GM20000 (cell line): ENCODE measurements at regions not wholly inside any gene's neighbourhood (a gene's known extent, or its start where the extent isn't known, plus 50 kb on each side); places are given as distances from the start of the nearest gene placed in this dataset.

Experiments
- DNase-seq: peaks from one replicate; pipeline ENCODE4 v3.0.0; 2012; ENCODE audit warnings: low spot score
- TF ChIP-seq, protein P1 (sequence below): IDR thresholded peaks from 2 replicates; pipeline ENCODE4 v1.5.1; 2012; ENCODE audit warnings: mild to moderate bottlenecking, control low read depth; ENCODE audit errors: extremely low read depth, missing control alignments

DNA sequence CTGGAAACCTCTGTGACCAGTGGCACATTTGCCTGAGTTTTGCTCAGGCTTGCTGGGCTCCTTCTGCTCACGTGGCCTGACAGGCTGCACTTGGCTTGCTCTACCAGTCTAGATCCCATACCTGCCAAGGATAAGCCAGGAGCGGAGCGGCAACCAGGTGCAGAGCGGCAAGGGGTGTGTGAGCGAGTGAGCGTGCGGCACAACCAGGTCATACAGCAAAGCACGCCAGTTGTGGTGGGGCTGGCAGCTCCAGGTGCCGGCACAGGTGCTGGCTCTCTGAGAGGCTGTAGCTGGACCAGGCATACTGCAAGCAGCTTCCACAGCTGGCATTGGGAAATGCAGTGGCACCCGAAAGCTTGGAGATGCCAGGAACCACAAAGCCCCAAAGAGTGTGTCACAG, 1495.1 kb downstream of the PCDH7 start:
- TF ChIP-seq, protein P1, sequence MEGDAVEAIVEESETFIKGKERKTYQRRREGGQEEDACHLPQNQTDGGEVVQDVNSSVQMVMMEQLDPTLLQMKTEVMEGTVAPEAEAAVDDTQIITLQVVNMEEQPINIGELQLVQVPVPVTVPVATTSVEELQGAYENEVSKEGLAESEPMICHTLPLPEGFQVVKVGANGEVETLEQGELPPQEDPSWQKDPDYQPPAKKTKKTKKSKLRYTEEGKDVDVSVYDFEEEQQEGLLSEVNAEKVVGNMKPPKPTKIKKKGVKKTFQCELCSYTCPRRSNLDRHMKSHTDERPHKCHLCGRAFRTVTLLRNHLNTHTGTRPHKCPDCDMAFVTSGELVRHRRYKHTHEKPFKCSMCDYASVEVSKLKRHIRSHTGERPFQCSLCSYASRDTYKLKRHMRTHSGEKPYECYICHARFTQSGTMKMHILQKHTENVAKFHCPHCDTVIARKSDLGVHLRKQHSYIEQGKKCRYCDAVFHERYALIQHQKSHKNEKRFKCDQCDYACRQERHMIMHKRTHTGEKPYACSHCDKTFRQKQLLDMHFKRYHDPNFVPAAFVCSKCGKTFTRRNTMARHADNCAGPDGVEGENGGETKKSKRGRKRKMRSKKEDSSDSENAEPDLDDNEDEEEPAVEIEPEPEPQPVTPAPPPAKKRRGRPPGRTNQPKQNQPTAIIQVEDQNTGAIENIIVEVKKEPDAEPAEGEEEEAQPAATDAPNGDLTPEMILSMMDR: no peak
- no peak for DNase-seq

DNA sequence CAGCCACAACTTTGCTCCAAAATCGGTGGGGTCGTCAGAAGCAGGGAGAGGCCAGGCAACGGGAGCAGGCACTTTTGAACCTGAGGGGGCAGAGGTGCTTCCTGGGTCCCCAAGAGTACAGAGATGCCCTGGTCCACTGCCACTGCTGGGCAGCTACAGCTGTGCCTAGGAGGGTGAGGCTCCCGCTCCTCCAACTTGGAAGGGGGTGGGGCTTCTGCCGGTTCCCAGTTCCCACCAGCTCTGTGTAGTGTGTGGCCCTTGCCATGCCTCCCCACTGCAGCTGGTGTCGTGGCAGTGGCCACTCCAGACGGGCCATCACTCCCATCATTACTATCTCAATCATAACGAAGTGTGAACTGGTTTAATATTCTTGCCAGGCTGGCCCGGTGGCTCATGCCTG, 1496.3 kb downstream of the PCDH7 start:
- TF ChIP-seq, protein P1: no peak
- DNase-seq: no peak

- no peak for DNase-seq
- TF ChIP-seq, protein P1: no peak
These were observed 1499.3 kb downstream of the PCDH7 start for GRCh38 chr4:32219306-32220075.

- TF ChIP-seq, protein P1: no peak
- DNase-seq: no peak
These were observed 1506.0 kb downstream of the PCDH7 start for GRCh38 chr4:32226204-32226603.

DNA sequence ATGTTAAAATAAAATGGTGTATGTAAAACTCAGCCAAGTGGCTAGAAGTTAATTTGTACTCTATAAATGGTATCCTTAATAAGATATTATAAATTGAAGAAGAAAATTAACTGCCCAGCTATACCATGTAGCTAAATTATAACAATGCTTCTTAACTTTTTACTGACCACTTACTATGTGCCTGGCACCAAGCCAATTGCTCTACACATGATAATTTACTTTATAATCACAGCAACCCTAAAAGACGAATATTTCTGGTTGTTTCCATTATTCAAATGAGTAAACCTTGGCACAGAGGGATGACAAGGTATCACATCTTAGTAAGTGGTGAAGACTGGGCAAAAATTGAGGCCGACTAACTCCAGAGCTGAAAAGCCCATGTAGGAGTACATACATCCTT, 1506.6 kb downstream of the PCDH7 start:
- no peak for DNase-seq
- TF ChIP-seq, protein P1: no peak

GRCh38 chr4:32243926-32244325, 1523.8 kb downstream of the PCDH7 start:
- TF ChIP-seq, protein P1: no peak
- no peak for DNase-seq

DNA sequence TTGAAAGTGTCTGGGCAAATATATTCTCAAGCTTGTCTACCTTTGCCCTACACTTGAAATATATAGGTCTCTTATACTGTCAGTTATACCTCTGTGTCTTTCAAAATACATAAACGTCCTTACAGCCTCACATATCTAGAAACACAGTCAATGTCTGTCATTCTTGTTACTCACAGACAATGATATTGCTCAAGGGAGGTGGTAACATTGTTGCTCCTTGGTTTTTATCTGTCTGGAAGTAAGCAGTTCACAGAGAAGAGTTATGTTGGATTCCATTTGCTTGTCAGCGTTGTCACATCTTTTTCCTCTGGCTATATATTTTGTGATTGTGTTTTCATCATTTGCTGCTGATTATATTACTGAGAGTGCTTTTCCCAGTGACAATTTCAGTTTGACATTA, 1528.9 kb downstream of the PCDH7 start:
- TF ChIP-seq, protein P1: no peak
- no peak for DNase-seq
